ENCODE measurements at regions not wholly inside any gene's neighbourhood (a gene's known extent, or its start where the extent isn't known, plus 50 kb on each side); places are given as distances from the start of the nearest gene placed in this dataset.

GRCh38 chr11:11076879-11077278 is 219.0 kb upstream of the ZBED5 start:
- no peak for TF ChIP-seq CTCF (IDR thresholded peaks at IDR 0.05)
- no peak for TF ChIP-seq POLR2A (IDR thresholded peaks at IDR 0.05)

All from Peyer's patch (tissue), 4 donors.